GM12891 (cell line): ENCODE measurements at regions not wholly inside any gene's neighbourhood (a gene's known extent, or its start where the extent isn't known, plus 50 kb on each side); places are given as distances from the start of the nearest gene placed in this dataset.

Experiments
- POLR2A ChIP-seq: IDR thresholded peaks from 2 replicates; pipeline ENCODE4 v1.6.1; 2011; ENCODE audit warnings: low read depth, low read length, control low read depth
- POLR2AphosphoS5 ChIP-seq: IDR thresholded peaks from 2 replicates; pipeline ENCODE4 v1.6.1; 2011; ENCODE audit warnings: low read depth, low read length, control low read depth
- POU2F2 ChIP-seq: IDR thresholded peaks from 2 replicates; pipeline ENCODE4 v1.6.1; 2011; ENCODE audit warnings: low read depth, mild to moderate bottlenecking, control low read depth, low read length, moderate library complexity

- TF ChIP-seq POLR2AphosphoS5 (no peak), POLR2A (no peak), POU2F2 (no peak)
Measured at GRCh38 chr12:93976024-93976423, 172.4 kb upstream of the PLXNC1 start.
